Spleen (tissue), 7 donors: ENCODE measurements at regions not wholly inside any gene's neighbourhood (a gene's known extent, or its start where the extent isn't known, plus 50 kb on each side); places are given as distances from the start of the nearest gene placed in this dataset.
"Not testable (repeated sequence)": the region's sequence is repeated elsewhere in the genome, so short reads cannot be mapped to it uniquely, and the experiment has no call there.

Experiments used
- CTCF ChIP-seq, 11 experiments: fragments of 200-600 bp in 7 of 11; fragments of 450-650 bp in 4 of 11; sonication (generic) in 4 of 11; IDR thresholded peaks in 8 of 11; conservative IDR thresholded peaks in 3 of 11; 1 replicate in 7 of 11; 2 replicates in 4 of 11; pipeline versions ENCODE4 v1.4.0 to v1.8.0; 2016 to 2021; ENCODE audit warnings: antibody characterized with exemption in 11 of 11, inconsistent platforms in 4 of 11, mild to moderate bottlenecking in 1 of 11
- POLR2AphosphoS5 ChIP-seq, 3 donors: sonication (generic); formaldehyde crosslinking; IDR thresholded peaks; one replicate each; pipeline ENCODE4 v1.5.1; 2017; ENCODE audit warnings: antibody characterized with exemption in 3 of 3
- donor health status: DM: no; HTN: no; CAD: no; lungs with moderate emphysema.
- donor health status: DM: no; HTN: no; CAD: no.
- donor health status: DM: no; HTN: no; CAD: no.

- not testable (repeated sequence) for TF ChIP-seq CTCF (IDR thresholded peaks at IDR 0.05 in 8 of 11, conservative IDR thresholded peaks at IDR 0.05 in 3 of 11); POLR2AphosphoS5 (IDR thresholded peaks at IDR 0.05)
Measured at GRCh38 chr16:29155866-29156200, 171.0 kb downstream of the LAT start.
